DOHH2 (cell line): ENCODE measurements at regions not wholly inside any gene's neighbourhood (a gene's known extent, or its start where the extent isn't known, plus 50 kb on each side); places are given as distances from the start of the nearest gene placed in this dataset.

Source experiments
- CTCF ChIP-seq: fragments of 200-600 bp; sonication (generic); IDR thresholded peaks from one replicate; pipeline ENCODE4 v1.5.1; 2014; ENCODE audit warnings: antibody characterized with exemption, mild to moderate bottlenecking, low read depth, low read length; ENCODE audit not compliant: poor library complexity, severe bottlenecking
- EZH2phosphoT487 ChIP-seq: fragments of 200-600 bp; sonication (generic); IDR thresholded peaks from 2 replicates; pipeline ENCODE4 v1.6.1; 2017; ENCODE audit warnings: borderline replicate concordance, mild to moderate bottlenecking, antibody characterized with exemption, low read length, moderate library complexity, mixed read lengths

DNA sequence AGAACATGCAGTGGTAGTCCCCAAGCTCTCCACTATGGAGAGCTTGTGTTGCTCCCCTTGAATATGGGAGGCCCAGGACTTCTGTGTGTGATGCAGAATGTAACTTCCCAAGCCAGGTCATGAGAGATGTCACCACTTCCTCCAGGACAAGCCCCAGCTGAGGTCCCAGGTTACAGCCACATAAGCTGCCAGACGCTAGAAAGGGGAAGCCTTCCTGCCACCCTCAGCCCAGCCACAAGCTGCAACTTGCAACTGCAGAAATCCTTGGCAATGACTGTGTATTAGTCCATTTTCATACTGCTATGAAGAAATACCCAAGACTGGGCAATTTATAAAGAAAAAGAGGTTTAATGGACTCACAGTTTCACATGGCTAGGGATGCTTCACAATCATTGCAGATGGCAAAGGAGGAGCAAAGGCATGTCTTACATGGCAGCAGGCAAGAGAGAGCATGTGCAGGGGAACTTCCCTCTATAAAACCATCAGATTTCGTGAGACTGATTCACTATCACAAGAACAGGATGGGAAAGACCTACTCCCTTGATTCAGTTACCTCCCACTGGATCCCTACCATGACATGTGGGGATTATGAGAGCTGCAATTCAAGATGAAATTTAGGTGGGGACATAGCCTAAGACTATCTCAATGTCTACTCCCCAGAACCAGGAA lies 91.5 kb upstream of the DHX15 start:
- TF ChIP-seq CTCF: no peak
- TF ChIP-seq EZH2phosphoT487: no peak
